Transverse colon (tissue), 4 donors: ENCODE measurements at regions not wholly inside any gene's neighbourhood (a gene's known extent, or its start where the extent isn't known, plus 50 kb on each side); places are given as distances from the start of the nearest gene placed in this dataset.

ENCODE experiments used
- CTCF ChIP-seq, 5 experiments: fragments of 200-600 bp in 3 of 5; fragments of 450-650 bp in 2 of 5; sonication (generic) in 3 of 5; IDR thresholded peaks; 1 replicate in 2 of 5; 2 replicates in 3 of 5; pipeline ENCODE4 v1.5.1; 2016 to 2017; ENCODE audit warnings: antibody characterized with exemption in 5 of 5, inconsistent platforms in 3 of 5, mild to moderate bottlenecking in 2 of 5, moderate library complexity in 1 of 5
- EP300 ChIP-seq: sonication (generic); formaldehyde crosslinking; IDR thresholded peaks from one replicate; pipeline ENCODE4 v1.6.1; 2017; ENCODE audit warnings: antibody characterized with exemption, low read depth
- POLR2A ChIP-seq: fragments of 450-650 bp; IDR thresholded peaks from one replicate; pipeline ENCODE4 v1.6.1; 2016; ENCODE audit warnings: antibody characterized with exemption, mild to moderate bottlenecking, moderate library complexity
- POLR2AphosphoS5 ChIP-seq, 3 donors: sonication (generic); formaldehyde crosslinking; IDR thresholded peaks; one replicate each; pipeline ENCODE4 v1.6.1; 2016; ENCODE audit warnings: antibody characterized with exemption in 3 of 3

DNA sequence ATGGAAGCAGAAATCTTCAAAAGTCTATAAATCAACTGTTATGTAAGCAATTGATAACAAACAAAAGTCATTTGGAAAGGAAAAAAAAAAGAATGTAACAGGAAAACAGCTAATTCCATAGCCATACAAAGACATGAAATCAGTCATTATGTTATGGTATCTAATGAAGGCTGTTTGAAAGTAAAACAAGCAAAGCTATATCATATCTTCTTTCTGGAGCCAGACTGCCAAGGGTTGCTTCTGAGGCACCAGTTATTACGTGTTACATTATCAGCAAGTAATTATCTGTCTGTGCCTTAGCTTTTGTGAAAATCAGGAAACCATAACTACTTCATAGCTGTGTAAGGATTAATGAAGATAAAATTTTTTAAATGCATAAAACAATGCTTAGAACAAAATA, 480.2 kb downstream of the FAT4 start:
- TF ChIP-seq CTCF (IDR thresholded peaks at IDR 0.05) (no peak), POLR2A (no peak), POLR2AphosphoS5 (IDR thresholded peaks at IDR 0.05) (no peak), EP300 (no peak)
